ENCODE measurements at regions not wholly inside any gene's neighbourhood (a gene's known extent, or its start where the extent isn't known, plus 50 kb on each side); places are given as distances from the start of the nearest gene placed in this dataset.

DNA sequence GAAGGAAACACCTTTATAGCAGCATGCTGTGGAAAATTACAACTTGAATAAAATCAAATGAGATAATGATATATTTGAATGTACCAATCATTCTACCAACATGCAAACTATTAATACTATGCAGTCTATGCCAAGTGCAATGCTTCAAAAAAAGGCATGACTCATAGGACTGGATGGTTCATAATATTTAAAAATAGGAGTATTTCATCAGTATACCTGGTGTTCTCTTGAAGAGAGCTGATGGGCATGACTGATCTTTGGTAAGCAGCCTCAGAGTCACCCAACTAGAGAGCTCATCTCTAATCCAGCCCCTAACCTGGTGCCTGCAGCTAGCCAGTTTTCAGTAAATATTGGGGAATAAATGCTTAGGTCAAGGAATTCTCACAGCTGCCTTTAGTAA is 434.7 kb upstream of the ARRDC4 start:
- no peak overlapping the region for H3K27ac ChIP-seq (ENCODE audit: low read depth in 1 of 3, low read length in 2 of 3)
- no peak for FAIRE-seq
- H3K4me1 ChIP-seq (ENCODE audit: control insufficient read depth in 3 of 3, insufficient read depth in 2 of 3, low read depth in 1 of 3, low read length in 2 of 3): no peaks in the 10 kb centered on the region
- no peaks in the 10 kb centered on the region for H3K9me3 ChIP-seq (ENCODE audit: control insufficient read depth in 2 of 2, insufficient read depth in 1 of 2, low read depth in 1 of 2, low read length in 1 of 2)
- no peaks in the 10 kb centered on the region for H3K36me3 ChIP-seq (ENCODE audit: control insufficient read depth in 3 of 3, insufficient read depth in 2 of 3, low read depth in 1 of 3, low read length in 3 of 3)
- H3K4me3 ChIP-seq (ENCODE audit: low read depth in 1 of 3, low read length in 3 of 3): no peak overlapping the region
- H3K27me3 ChIP-seq (ENCODE audit: control insufficient read depth in 3 of 3, insufficient read depth in 3 of 3, low read length in 3 of 3): no peaks in the 10 kb centered on the region
- DNase-seq: no peak

GRCh38 chr15:97528238-97528637 is 432.3 kb upstream of the ARRDC4 start:
- Histone ChIP-seq H3K36me3 (ENCODE audit: control insufficient read depth in 3 of 3, insufficient read depth in 2 of 3, low read depth in 1 of 3, low read length in 3 of 3) (no peaks in the 10 kb centered on the region), H3K27me3 (ENCODE audit: control insufficient read depth in 3 of 3, insufficient read depth in 3 of 3, low read length in 3 of 3) (no peaks in the 10 kb centered on the region), H3K4me3 (ENCODE audit: low read depth in 1 of 3, low read length in 3 of 3) (no peak overlapping the region), H3K27ac (ENCODE audit: low read depth in 1 of 3, low read length in 2 of 3) (no peak overlapping the region), H3K9me3 (ENCODE audit: control insufficient read depth in 2 of 2, insufficient read depth in 1 of 2, low read depth in 1 of 2, low read length in 1 of 2) (no peaks in the 10 kb centered on the region), H3K4me1 (ENCODE audit: control insufficient read depth in 3 of 3, insufficient read depth in 2 of 3, low read depth in 1 of 3, low read length in 2 of 3) (no peaks in the 10 kb centered on the region)
- 65 to 82% (median 75%) methylated on average over 4 of the region's 4 CpGs for WGBS, 3 donors
- FAIRE-seq (no peak), DNase-seq (no peak)

- no peaks in the 10 kb centered on the region for H3K9me3 ChIP-seq (ENCODE audit: control insufficient read depth in 2 of 2, insufficient read depth in 1 of 2, low read depth in 1 of 2, low read length in 1 of 2)
These were observed 414.7 kb upstream of the ARRDC4 start for GRCh38 chr15:97545799-97546198.

DNA sequence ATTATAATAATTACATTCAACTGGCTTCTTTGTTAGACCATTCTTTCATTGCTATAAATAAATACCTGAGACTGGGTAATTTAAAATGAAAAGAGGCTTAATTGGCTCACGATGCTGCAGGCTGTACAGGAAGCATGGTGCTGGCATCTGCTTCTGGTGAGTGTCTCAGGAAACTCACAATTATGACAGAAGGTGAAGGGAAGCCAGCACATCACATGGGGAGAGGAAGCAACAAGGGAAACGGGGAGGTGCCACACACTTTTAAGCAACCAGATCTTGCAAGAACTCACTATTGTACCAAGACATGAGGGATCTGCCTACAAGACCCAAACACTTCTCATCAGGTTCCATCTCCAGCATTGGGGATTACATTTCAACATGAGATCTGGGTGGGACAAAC is 413.1 kb upstream of the ARRDC4 start:
- no peaks in the 10 kb centered on the region for H3K27me3 ChIP-seq (ENCODE audit: control insufficient read depth in 3 of 3, insufficient read depth in 3 of 3, low read length in 3 of 3)
- H3K9me3 ChIP-seq (ENCODE audit: control insufficient read depth in 2 of 2, insufficient read depth in 1 of 2, low read depth in 1 of 2, low read length in 1 of 2): no peaks in the 10 kb centered on the region
- WGBS, 3 donors: 66 to 70% (median 69%) methylated on average over 2 of the region's 2 CpGs
- no peaks in the 10 kb centered on the region for H3K4me1 ChIP-seq (ENCODE audit: control insufficient read depth in 3 of 3, insufficient read depth in 2 of 3, low read depth in 1 of 3, low read length in 2 of 3)
- H3K4me3 ChIP-seq (ENCODE audit: low read depth in 1 of 3, low read length in 3 of 3): no peak overlapping the region
- no peak for DNase-seq
- H3K27ac ChIP-seq (ENCODE audit: low read depth in 1 of 3, low read length in 2 of 3): no peak overlapping the region
- H3K36me3 ChIP-seq (ENCODE audit: control insufficient read depth in 3 of 3, insufficient read depth in 2 of 3, low read depth in 1 of 3, low read length in 3 of 3): no peaks in the 10 kb centered on the region
- no peak for FAIRE-seq

More at GRCh38 chr15:97545799-97546198, 414.7 kb upstream of the ARRDC4 start:
- no peaks in the 10 kb centered on the region for H3K36me3 ChIP-seq (ENCODE audit: control insufficient read depth in 3 of 3, insufficient read depth in 2 of 3, low read depth in 1 of 3, low read length in 3 of 3)
- no peaks in the 10 kb centered on the region for H3K27me3 ChIP-seq (ENCODE audit: control insufficient read depth in 3 of 3, insufficient read depth in 3 of 3, low read length in 3 of 3)
- no peaks in the 10 kb centered on the region for H3K4me1 ChIP-seq (ENCODE audit: control insufficient read depth in 3 of 3, insufficient read depth in 2 of 3, low read depth in 1 of 3, low read length in 2 of 3)
- no peak for FAIRE-seq
- DNase-seq: no peak
- H3K27ac ChIP-seq (ENCODE audit: low read depth in 1 of 3, low read length in 2 of 3): no peak overlapping the region
- H3K4me3 ChIP-seq (ENCODE audit: low read depth in 1 of 3, low read length in 3 of 3): no peak overlapping the region
- 23 to 29% (median 29%) methylated on average over 1 of the region's 1 CpG for WGBS, 3 donors

DNA sequence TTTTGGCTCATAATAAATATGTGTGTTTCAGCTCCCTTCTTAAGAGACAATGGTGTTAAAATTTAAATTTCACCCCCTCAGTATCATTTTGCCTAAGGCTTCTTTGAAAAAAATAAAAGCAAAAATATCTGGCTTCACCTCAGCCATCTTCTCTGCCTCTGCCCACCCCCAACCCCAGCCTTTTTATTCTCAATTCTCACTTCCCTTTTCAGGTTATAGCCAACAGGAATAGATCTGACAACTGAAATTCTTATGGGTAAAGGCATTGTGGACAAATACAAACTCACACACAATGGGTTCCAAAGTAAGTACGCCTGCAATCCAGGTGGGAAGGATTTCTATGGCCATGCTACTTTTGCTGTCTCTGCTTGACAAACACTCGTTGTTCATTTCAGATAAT is 399.0 kb upstream of the ARRDC4 start:
- FAIRE-seq (no peak), DNase-seq (no peak)
- Histone ChIP-seq H3K4me3 (ENCODE audit: low read depth in 1 of 3, low read length in 3 of 3) (no peak overlapping the region), H3K36me3 (ENCODE audit: control insufficient read depth in 3 of 3, insufficient read depth in 2 of 3, low read depth in 1 of 3, low read length in 3 of 3) (no peaks in the 10 kb centered on the region), H3K9me3 (ENCODE audit: control insufficient read depth in 2 of 2, insufficient read depth in 1 of 2, low read depth in 1 of 2, low read length in 1 of 2) (no peaks in the 10 kb centered on the region), H3K27me3 (ENCODE audit: control insufficient read depth in 3 of 3, insufficient read depth in 3 of 3, low read length in 3 of 3) (no peaks in the 10 kb centered on the region), H3K27ac (ENCODE audit: low read depth in 1 of 3, low read length in 2 of 3) (no peak overlapping the region), H3K4me1 (ENCODE audit: control insufficient read depth in 3 of 3, insufficient read depth in 2 of 3, low read depth in 1 of 3, low read length in 2 of 3) (no peaks in the 10 kb centered on the region)
- WGBS, 3 donors: 84 to 91% (median 84%) methylated on average over 2 of the region's 2 CpGs

- H3K36me3 ChIP-seq (ENCODE audit: control insufficient read depth in 3 of 3, insufficient read depth in 2 of 3, low read depth in 1 of 3, low read length in 3 of 3): no peaks in the 10 kb centered on the region
- 81 to 85% (median 83%) methylated on average over 3 of the region's 3 CpGs for whole genome bisulfite sequencing, 3 donors
- DNase-seq: no peak
- no peak overlapping the region for H3K27ac ChIP-seq (ENCODE audit: low read depth in 1 of 3, low read length in 2 of 3)
- H3K4me1 ChIP-seq (ENCODE audit: control insufficient read depth in 3 of 3, insufficient read depth in 2 of 3, low read depth in 1 of 3, low read length in 2 of 3): no peaks in the 10 kb centered on the region
- no peak for FAIRE-seq
- no peak overlapping the region for H3K4me3 ChIP-seq (ENCODE audit: low read depth in 1 of 3, low read length in 3 of 3)
- no peaks in the 10 kb centered on the region for H3K27me3 ChIP-seq (ENCODE audit: control insufficient read depth in 3 of 3, insufficient read depth in 3 of 3, low read length in 3 of 3)
- no peaks in the 10 kb centered on the region for H3K9me3 ChIP-seq (ENCODE audit: control insufficient read depth in 2 of 2, insufficient read depth in 1 of 2, low read depth in 1 of 2, low read length in 1 of 2)
These were observed 397.0 kb upstream of the ARRDC4 start for GRCh38 chr15:97563516-97563915.

DNA sequence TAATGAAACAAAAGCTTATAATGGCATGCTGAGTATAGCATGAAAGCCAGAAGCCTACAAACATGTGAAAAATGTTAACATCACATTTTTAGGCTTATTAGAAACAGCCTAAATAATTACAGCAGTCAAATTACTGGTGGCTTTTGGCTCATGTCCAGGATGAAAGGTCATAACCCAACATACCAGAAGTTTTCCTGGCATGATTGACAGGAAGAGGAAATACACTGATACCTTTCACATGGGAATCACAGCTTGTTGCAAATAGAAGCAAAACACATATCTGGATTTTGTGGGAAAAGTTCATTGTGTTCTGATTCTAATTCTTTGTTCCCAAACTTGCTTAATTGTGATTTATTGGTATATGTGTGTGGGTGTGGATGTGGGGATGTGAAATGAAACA is 393.5 kb upstream of the ARRDC4 start:
- no peaks in the 10 kb centered on the region for H3K9me3 ChIP-seq (ENCODE audit: control insufficient read depth in 2 of 2, insufficient read depth in 1 of 2, low read depth in 1 of 2, low read length in 1 of 2)
- H3K27ac ChIP-seq (ENCODE audit: low read depth in 1 of 3, low read length in 2 of 3): no peak overlapping the region
- no peaks in the 10 kb centered on the region for H3K4me1 ChIP-seq (ENCODE audit: control insufficient read depth in 3 of 3, insufficient read depth in 2 of 3, low read depth in 1 of 3, low read length in 2 of 3)
- no peak for FAIRE-seq
- peak in 1 of 2 donors; percentile 5 for DNase-seq
- H3K27me3 ChIP-seq (ENCODE audit: control insufficient read depth in 3 of 3, insufficient read depth in 3 of 3, low read length in 3 of 3): no peaks in the 10 kb centered on the region
- H3K36me3 ChIP-seq (ENCODE audit: control insufficient read depth in 3 of 3, insufficient read depth in 2 of 3, low read depth in 1 of 3, low read length in 3 of 3): no peaks in the 10 kb centered on the region
- H3K4me3 ChIP-seq (ENCODE audit: low read depth in 1 of 3, low read length in 3 of 3): no peak overlapping the region

DNA sequence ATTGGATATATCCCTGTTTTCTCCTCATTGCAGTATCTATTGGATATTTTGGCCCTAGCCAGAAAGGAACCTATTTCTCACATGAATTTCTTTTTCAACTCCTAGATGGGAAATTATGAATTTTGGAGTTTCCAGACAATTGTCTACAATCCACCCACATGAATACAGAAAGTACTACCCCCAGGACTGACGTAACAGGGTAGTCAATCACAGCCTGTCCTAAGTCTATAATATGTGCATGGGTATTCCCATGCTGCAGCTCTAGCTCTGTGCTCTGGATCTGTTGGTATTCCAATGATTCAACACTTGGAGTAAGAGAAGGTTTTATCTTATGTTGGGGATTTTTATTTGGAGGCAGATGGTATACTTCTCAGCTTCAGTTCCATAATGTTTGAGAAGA is 393.1 kb upstream of the ARRDC4 start:
- no peak overlapping the region for H3K27ac ChIP-seq (ENCODE audit: low read depth in 1 of 3, low read length in 2 of 3)
- H3K9me3 ChIP-seq (ENCODE audit: control insufficient read depth in 2 of 2, insufficient read depth in 1 of 2, low read depth in 1 of 2, low read length in 1 of 2): no peaks in the 10 kb centered on the region
- FAIRE-seq (no peak), DNase-seq (no peak)
- H3K36me3 ChIP-seq (ENCODE audit: control insufficient read depth in 3 of 3, insufficient read depth in 2 of 3, low read depth in 1 of 3, low read length in 3 of 3): no peaks in the 10 kb centered on the region
- WGBS, 3 donors: 65 to 81% (median 78%) methylated on average over 1 of the region's 1 CpG
- H3K4me1 ChIP-seq (ENCODE audit: control insufficient read depth in 3 of 3, insufficient read depth in 2 of 3, low read depth in 1 of 3, low read length in 2 of 3): no peaks in the 10 kb centered on the region
- H3K27me3 ChIP-seq (ENCODE audit: control insufficient read depth in 3 of 3, insufficient read depth in 3 of 3, low read length in 3 of 3): no peaks in the 10 kb centered on the region
- no peak overlapping the region for H3K4me3 ChIP-seq (ENCODE audit: low read depth in 1 of 3, low read length in 3 of 3)

- peak; percentile 5 to 66 for DNase-seq
- H3K4me3 ChIP-seq (ENCODE audit: low read depth in 1 of 3, low read length in 3 of 3): no peak overlapping the region
- WGBS, 3 donors: 56 to 65% (median 58%) methylated on average over 5 of the region's 5 CpGs
- H3K4me1 ChIP-seq (ENCODE audit: control insufficient read depth in 3 of 3, insufficient read depth in 2 of 3, low read depth in 1 of 3, low read length in 2 of 3): no peaks in the 10 kb centered on the region
- no peak overlapping the region for H3K27ac ChIP-seq (ENCODE audit: low read depth in 1 of 3, low read length in 2 of 3)
- FAIRE-seq: no peak
- no peaks in the 10 kb centered on the region for H3K27me3 ChIP-seq (ENCODE audit: control insufficient read depth in 3 of 3, insufficient read depth in 3 of 3, low read length in 3 of 3)
- H3K9me3 ChIP-seq (ENCODE audit: control insufficient read depth in 2 of 2, insufficient read depth in 1 of 2, low read depth in 1 of 2, low read length in 1 of 2): no peaks in the 10 kb centered on the region
- no peaks in the 10 kb centered on the region for H3K36me3 ChIP-seq (ENCODE audit: control insufficient read depth in 3 of 3, insufficient read depth in 2 of 3, low read depth in 1 of 3, low read length in 3 of 3)
These were observed 383.4 kb upstream of the ARRDC4 start for GRCh38 chr15:97576929-97577645.

All from small intestine (tissue), 7 donors.